Right ventricle myocardium superior (tissue), 1 donor: ENCODE measurements at regions not wholly inside any gene's neighbourhood (a gene's known extent, or its start where the extent isn't known, plus 50 kb on each side); places are given as distances from the start of the nearest gene placed in this dataset.
"Not testable (repeated sequence)": the region's sequence is repeated elsewhere in the genome, so short reads cannot be mapped to it uniquely, and the experiment has no call there.

ENCODE experiments used
- ATAC-seq: fragments of 200-7000 bp; cut with Tn5 transposase; one replicate; pipeline ENCODE4 v1.9.1; 2020; ENCODE audit warnings: mild to moderate bottlenecking; ENCODE audit not compliant: poor library complexity
- DNase-seq: peaks from one replicate; pipeline ENCODE4 v3.0.0-alpha.2; 2020
- intact Hi-C: fragments of 100-400 bp; cut with DNase I; formaldehyde crosslinking; loops from one replicate; pipeline ENCODE4 v1.11.2; 2022
- donor health status: DM: no; HTN: yes; CAD: no; lungs with severe emphysema.

- ATAC-seq (no peak), DNase-seq (no peak)
- intact Hi-C loops = no loop called here
Measured at GRCh38 chr12:17571047-17571446, 518.9 kb downstream of the RERGL start.

- intact Hi-C loops, ATAC-seq, DNase-seq: not testable (repeated sequence)
Measured at GRCh38 chr12:17564630-17565029, 525.4 kb downstream of the RERGL start.

GRCh38 chr12:17550011-17550410, 540.0 kb downstream of the RERGL start:
- DNase-seq (no peak), ATAC-seq (no peak)
- intact Hi-C loops = no loop called here

- ATAC-seq (no peak), DNase-seq (no peak)
- intact Hi-C loops = no loop called here
Measured at GRCh38 chr12:17540921-17541320, 549.1 kb downstream of the RERGL start.

GRCh38 chr12:17528394-17528793, 561.6 kb downstream of the RERGL start:
- intact Hi-C loops = no loop called here
- DNase-seq = no peak
- ATAC-seq = no peak

- intact Hi-C loops = no loop called here
- no peak for ATAC-seq
- DNase-seq = no peak
Measured at GRCh38 chr12:17527021-17527420, 563.0 kb downstream of the RERGL start.

GRCh38 chr12:17511369-17511768, 578.6 kb downstream of the RERGL start:
- ATAC-seq (no peak), DNase-seq (no peak)
- intact Hi-C loops = no loop called here

- intact Hi-C loops = no loop called here
- ATAC-seq (no peak), DNase-seq (no peak)
Measured at GRCh38 chr12:17507336-17507735, 582.7 kb downstream of the RERGL start.

GRCh38 chr12:17503742-17504141, 586.3 kb downstream of the RERGL start:
- ATAC-seq (no peak), DNase-seq (no peak)
- intact Hi-C loops = no loop called here

- ATAC-seq = no peak
- DNase-seq = no peak
- intact Hi-C loops = no loop called here
Measured at GRCh38 chr12:17489452-17489851, 600.5 kb downstream of the RERGL start.

- DNase-seq (no peak), ATAC-seq (no peak)
- intact Hi-C loops = no loop called here
Measured at GRCh38 chr12:17478908-17479673, 610.9 kb downstream of the RERGL start.

GRCh38 chr12:17470460-17470859, 619.5 kb downstream of the RERGL start:
- intact Hi-C loops = no loop called here
- no peak for ATAC-seq
- no peak for DNase-seq

- no peak for ATAC-seq
- DNase-seq = no peak
- intact Hi-C loops = no loop called here
Measured at GRCh38 chr12:17459214-17459613, 630.8 kb downstream of the RERGL start.

GRCh38 chr12:17456486-17456885, 633.5 kb downstream of the RERGL start:
- ATAC-seq = no peak
- DNase-seq = no peak
- intact Hi-C loops = no loop called here

GRCh38 chr12:17438141-17438540, 651.9 kb downstream of the RERGL start:
- DNase-seq (no peak), ATAC-seq (no peak)
- intact Hi-C loops = no loop called here

GRCh38 chr12:17416748-17417147, 673.2 kb downstream of the RERGL start:
- intact Hi-C loops = no loop called here
- ATAC-seq = no peak
- DNase-seq = no peak

GRCh38 chr12:17414596-17414995, 675.4 kb downstream of the RERGL start:
- ATAC-seq = no peak
- intact Hi-C loops = no loop called here
- no peak for DNase-seq

- DNase-seq (no peak), ATAC-seq (no peak)
- intact Hi-C loops = no loop called here
Measured at GRCh38 chr12:17411662-17412061, 678.3 kb downstream of the RERGL start.

- no peak for ATAC-seq
Measured at GRCh38 chr12:17388679-17389078, 701.3 kb downstream of the RERGL start.

GRCh38 chr12:17383321-17383720, 706.7 kb downstream of the RERGL start:
- intact Hi-C loops = no loop called here
- DNase-seq (no peak), ATAC-seq (no peak)

More at GRCh38 chr12:17388679-17389078, 701.3 kb downstream of the RERGL start:
- intact Hi-C loops = no loop called here
- no peak for DNase-seq

GRCh38 chr12:17381211-17381610, 708.8 kb downstream of the RERGL start:
- intact Hi-C loops = no loop called here
- DNase-seq (no peak), ATAC-seq (no peak)
